Suprapubic skin (tissue), 4 donors: ENCODE measurements at regions not wholly inside any gene's neighbourhood (a gene's known extent, or its start where the extent isn't known, plus 50 kb on each side); places are given as distances from the start of the nearest gene placed in this dataset.

Source experiments
- POLR2A ChIP-seq, 2 donors: fragments of 450-650 bp; IDR thresholded peaks; one replicate each; pipeline ENCODE4 v1.6.1; 2017; ENCODE audit warnings: antibody characterized with exemption in 2 of 2, mild to moderate bottlenecking in 2 of 2, moderate library complexity in 2 of 2
- POLR2AphosphoS5 ChIP-seq, 3 donors: sonication (generic); formaldehyde crosslinking; IDR thresholded peaks; one replicate each; pipeline ENCODE4 v1.6.1; 2017; ENCODE audit warnings: antibody characterized with exemption in 3 of 3
- TF ChIP-seq, protein P1 (sequence below), 2 donors: fragments of 200-600 bp in 1 of 2; fragments of 450-650 bp in 1 of 2; sonication (generic) in 1 of 2; IDR thresholded peaks; one replicate each; pipeline ENCODE4 v1.5.1; 2016 to 2019; ENCODE audit warnings: antibody characterized with exemption in 2 of 2, mild to moderate bottlenecking in 1 of 2, moderate library complexity in 1 of 2

DNA sequence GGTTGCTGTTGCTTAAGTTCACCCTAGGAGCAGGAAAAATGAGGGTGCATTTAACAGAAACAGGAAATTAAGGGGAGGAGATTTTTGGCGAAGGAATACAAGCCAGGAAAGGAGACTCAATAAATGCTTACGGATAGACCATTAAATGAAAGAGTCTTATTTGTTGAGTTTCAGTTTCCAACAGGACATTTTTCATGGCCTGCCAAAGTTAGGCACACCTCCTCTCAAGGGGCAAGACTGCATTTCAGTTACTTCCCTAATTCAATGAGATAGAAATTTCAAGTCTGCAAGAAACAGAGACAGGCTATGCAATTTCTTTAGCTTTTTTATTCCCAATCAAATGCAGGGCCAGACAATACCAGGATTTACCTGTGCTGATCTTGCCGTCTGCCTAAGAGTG is 394.7 kb upstream of the KLHL29 start:
- TF ChIP-seq, protein P1, sequence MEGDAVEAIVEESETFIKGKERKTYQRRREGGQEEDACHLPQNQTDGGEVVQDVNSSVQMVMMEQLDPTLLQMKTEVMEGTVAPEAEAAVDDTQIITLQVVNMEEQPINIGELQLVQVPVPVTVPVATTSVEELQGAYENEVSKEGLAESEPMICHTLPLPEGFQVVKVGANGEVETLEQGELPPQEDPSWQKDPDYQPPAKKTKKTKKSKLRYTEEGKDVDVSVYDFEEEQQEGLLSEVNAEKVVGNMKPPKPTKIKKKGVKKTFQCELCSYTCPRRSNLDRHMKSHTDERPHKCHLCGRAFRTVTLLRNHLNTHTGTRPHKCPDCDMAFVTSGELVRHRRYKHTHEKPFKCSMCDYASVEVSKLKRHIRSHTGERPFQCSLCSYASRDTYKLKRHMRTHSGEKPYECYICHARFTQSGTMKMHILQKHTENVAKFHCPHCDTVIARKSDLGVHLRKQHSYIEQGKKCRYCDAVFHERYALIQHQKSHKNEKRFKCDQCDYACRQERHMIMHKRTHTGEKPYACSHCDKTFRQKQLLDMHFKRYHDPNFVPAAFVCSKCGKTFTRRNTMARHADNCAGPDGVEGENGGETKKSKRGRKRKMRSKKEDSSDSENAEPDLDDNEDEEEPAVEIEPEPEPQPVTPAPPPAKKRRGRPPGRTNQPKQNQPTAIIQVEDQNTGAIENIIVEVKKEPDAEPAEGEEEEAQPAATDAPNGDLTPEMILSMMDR (IDR thresholded peaks at IDR 0.05) = no peak
- TF ChIP-seq POLR2AphosphoS5 (IDR thresholded peaks at IDR 0.05) (no peak), POLR2A (IDR thresholded peaks at IDR 0.05) (no peak)
